HG03064 (cell line): ENCODE measurements at regions not wholly inside any gene's neighbourhood (a gene's known extent, or its start where the extent isn't known, plus 50 kb on each side); places are given as distances from the start of the nearest gene placed in this dataset.
"Not testable (repeated sequence)": the region's sequence is repeated elsewhere in the genome, so short reads cannot be mapped to it uniquely, and the experiment has no call there.

ENCODE experiments used
- ATAC-seq: cut with Tn5 transposase; IDR thresholded peaks from one replicate; pipeline ENCODE4 v1.9.1; 2021; ENCODE audit warnings: low read depth; ENCODE audit not compliant: unreplicated experiment

DNA sequence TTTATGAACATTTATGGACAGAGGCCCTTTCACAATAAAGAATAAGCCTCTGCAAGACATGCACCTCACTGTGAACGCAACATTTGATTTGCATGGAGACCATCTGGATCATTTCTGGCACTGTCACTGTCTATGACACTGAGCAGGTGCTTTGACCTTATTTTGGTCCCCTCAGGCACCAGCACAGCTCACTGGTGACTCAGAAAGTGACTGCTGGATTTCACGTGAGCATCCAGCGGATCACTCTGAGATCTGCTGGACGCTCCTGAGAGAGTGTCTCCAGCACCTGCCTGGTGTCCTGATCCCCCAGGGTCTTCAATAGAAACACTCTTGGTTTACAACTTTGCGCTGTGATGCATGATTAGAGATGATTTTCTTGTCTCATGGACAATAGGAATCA lies 375.7 kb downstream of the TENT5A start:
- ATAC-seq, result no peak

DNA sequence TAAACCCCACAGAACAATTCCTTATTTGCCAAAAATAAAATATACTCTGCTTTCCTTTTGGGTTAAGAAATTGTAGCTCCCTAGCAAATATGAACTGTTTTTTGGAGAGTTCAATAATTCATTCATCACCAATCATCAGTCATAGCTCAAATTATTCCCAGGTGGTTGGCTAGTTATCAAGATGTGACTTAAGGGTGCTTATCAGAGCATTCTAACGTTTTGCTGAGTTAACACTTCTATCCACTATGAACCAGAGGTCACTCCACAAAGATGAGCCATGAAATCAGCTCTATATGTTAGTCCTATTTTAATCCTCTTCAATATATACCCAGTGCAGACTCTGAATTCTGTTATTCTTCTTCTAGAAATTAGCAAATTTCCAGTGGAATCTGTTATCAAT lies 379.1 kb downstream of the TENT5A start:
- ATAC-seq, result no peak

DNA sequence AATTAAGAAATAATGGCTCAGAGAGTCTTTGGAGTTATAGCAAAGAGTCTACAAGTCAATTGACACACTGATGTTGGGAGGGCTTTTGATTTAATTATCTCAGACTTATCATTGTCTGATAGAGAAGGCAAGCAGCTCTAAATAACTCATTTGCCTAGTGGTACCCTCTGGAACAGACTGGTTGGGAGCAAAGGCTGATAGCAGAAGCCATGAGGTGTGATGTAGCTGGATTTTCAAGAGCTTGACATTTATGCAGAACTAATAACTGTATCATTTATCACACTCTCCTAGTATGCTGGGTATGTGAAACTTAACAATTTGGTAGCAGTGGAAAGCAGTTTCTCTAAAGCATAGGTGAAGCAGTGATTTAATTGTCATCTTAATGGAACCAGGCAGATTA lies 380.6 kb downstream of the TENT5A start:
- no peak for ATAC-seq

DNA sequence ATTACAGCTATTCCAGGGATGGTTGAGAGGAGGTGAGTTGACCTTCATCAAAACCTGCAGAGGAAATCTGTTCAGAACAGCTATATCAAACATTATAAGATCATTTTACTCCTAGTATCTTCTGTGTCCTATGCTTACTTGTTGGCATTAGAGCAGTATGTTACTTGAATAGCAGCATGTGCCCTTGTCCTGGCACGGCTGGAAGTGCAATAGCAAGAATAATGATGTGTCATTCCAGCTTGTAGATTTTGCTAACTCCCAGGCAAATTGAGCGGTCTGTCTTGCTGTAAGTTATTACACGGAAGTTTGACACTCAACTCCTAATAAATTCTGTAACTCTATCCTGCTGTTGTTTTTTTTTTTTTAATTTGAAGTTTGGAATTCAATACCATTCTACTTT lies 385.5 kb downstream of the TENT5A start:
- no peak for ATAC-seq

DNA sequence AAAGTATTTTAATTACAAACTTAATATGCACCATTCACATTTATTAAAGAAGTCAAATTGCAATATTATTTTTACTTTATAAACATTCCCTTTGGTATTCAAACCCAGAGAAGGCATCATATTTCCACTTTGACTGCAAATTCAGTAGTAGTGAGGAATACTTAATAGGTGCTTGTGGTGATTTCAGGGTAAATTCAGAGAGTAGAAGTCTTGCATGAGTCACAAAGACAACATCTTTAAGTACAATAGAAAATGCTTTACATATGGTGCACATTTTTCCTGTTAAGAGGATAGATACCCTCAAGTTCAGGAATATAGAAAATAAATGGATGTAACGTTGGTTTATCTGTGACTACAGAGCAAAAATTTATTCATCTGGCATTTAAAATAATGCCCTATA lies 390.2 kb downstream of the TENT5A start:
- ATAC-seq, result no peak

DNA sequence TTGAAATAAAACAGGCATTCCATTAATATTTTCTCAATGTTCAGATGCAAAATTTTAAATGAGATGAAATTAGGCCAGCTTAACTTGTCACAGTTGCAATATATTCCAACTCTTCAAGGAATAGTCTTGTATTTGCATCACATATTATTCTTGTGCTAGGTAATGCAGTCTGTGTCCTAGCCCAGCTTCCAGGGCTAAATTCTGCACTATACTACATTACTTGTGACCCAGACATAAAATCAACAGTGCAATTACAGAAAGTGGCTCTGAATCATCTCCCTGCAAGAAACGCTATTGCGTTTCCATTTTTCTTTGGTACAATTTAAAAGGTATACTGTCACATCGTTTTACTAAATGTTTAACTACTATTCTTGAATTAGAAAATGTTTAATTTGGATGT lies 399.2 kb downstream of the TENT5A start:
- ATAC-seq, result no peak

DNA sequence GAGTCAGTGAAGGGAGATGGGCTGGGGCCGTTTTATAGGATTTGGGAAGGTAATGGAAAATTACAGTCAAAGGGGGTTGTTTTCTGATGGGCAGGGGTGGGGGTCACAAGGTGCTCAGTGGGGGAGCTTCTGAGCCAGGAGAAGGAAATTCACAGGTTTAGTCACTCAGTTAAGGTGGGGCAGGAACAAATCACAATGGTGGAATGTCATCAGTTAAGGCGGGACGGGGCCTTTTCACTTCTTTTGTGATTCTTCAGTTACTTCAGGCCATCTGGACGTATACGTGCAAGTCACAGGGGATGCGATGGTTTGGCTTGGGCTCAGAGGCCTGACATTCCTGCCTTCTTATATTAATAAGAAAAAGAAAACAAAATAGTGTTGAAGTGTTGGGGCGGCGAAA lies 408.5 kb downstream of the TENT5A start:
- not testable (repeated sequence) for ATAC-seq

DNA sequence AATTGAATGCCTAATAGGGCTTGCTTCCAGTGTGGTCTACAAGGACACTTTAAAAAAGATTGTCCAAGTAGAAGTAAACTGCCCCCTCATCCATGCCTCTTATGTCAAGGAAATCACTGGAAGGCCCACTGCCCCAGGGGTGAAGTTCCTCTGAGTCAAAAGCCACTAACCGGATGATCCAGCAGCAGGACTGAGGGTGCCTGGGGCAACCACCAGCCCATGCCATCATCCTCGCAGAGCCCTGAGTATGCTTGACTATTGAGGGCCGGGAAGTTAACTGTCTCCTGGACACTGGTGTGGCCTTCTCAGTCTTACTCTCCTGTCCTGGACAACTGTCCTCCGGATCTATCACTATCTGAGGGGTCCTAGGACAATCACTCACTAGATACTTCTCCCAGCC lies 411.5 kb downstream of the TENT5A start:
- ATAC-seq, result no peak

DNA sequence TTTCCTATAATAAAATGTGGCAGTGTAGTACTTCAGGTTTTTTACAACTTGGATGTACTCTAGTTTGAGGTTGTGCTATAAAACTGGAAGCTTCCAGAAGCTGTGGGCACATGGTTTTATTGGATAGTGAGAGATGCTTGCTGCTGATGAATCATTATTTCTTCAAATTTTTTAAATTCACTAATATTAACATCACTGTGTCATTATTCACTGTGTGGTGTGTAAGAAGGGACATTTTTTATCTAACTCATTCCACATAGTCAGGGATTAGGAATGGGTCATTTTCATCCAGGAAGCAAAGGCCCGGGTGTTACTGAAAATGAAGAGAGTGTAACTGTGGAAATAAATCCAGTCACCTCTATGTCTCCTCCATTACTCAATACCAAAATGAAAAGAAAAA lies 421.0 kb downstream of the TENT5A start:
- no peak for ATAC-seq

DNA sequence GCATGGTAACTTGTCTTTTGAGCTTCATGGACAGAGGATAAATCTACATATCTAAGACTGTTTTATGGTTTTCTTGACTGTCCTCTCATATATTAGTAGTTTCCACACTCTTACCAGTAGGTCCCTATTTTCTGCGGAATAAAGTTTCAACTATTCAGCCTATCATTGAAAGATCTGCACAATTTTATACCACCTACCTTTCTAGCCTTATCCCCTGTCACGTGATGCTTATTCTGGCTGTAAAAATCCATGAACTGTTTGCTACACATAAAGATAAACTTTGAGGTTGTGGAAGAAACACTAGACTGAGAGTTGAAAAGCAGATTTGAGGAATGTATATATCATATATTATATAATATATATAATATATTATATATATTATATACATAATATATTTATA lies 423.8 kb downstream of the TENT5A start:
- ATAC-seq, result no peak

DNA sequence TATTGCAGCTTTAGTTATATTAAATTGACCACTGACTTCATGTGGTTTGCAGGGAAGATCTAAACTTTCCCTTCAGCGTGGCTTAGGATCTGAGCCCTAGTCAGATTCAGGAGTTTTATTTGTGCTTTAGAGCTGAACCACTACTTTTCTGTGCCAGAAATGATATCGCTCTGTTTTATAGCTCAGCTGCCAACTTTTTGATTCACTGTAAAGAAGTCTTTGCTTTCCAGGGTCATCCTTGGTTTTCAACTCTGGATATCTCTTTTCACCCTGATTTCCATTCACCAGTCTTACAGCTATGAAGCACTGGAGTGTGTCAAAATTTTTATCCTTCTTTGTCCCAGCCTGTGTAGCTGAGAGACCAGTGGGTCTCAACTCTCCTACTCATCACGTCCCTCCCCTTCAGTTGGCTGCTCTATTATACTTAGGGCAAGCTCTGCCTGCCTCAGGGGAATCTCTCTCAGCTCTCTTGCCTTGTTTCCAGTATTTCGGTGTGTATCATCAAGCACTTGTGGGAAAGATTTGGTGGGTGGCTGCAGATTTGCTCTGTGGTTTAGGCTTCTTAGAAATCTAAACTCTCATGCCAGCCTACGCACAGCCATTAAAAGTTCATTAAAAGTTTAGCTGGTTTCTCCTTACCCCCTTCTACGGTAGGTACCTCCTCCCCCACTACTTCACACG lies 425.5 kb downstream of the TENT5A start:
- no peak for ATAC-seq

DNA sequence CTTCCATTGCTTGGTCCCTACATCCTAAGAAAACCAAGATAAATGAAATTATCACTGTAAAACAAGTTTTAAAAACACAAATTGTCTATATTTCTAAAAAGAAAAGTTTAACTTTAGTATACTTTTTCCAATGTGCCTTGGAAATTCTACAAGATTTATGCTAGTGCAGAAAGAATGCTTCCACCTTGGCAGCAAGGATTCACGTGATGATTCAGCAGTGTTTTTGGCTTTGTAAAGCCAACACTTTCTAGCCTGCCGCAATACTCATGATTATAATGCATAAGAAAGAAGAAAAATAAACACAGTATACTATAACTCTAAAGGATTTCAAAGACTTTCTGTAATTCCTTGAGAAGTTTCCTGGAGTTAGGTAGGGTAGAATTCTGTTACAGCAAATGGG lies 442.7 kb downstream of the TENT5A start:
- ATAC-seq, result no peak

DNA sequence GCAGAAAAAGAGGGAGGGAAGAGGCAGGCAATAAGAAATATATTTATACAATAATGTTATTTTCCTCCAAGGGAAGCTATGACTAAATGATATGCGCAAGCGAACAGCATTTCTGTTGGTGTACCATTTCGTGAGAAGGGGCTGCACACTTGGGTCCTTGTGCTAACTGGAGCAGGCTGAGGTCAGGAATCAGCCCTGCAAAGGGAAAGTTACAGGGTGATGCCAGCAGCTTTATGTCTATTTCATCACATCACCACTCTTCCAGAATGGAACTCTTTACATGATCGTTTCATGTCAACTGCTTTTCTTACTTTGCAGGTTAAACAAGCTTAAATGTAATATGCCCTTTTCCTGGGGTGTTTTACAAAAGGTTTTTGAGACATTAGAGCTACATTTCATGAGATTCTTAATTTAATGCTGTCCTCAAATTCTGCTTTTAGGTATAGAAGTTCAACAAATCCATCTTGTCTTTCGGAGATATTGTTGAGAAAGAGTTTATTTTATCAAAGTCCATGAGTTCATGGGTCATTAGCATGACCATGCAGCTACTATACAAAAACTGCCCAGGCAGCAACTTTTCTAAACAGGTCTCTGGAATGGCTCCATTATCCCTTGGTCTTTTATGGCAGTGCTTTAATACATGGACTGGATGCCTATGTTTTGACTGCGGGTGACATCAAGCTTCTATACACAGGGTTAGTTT lies 443.8 kb downstream of the TENT5A start:
- ATAC-seq, result no peak

DNA sequence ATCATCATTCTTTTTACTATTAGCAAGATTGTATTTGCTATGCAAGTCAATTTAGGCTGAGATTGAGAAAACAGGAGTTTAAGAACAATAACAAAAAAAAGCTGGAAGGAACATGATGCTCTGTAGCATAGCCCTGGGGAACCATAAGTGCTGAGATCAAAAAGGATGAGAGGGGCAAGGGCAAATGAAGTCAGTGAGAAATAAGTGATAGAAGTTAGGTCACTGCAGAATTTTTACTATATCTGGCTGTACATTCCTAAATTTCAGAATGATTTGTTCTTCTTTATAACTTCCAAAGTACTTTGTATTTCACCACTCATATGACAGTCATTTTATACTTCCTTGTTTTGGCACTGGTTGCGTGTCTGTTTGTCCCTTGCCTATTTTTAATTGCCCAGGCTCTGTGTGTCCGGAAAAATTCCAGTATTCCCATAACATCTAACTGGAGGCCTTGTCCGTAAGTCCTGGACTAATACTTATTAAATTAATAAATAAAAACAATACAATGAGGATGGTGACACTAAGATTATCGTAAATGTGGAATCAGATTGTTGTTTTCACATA lies 444.7 kb downstream of the TENT5A start:
- no peak for ATAC-seq

DNA sequence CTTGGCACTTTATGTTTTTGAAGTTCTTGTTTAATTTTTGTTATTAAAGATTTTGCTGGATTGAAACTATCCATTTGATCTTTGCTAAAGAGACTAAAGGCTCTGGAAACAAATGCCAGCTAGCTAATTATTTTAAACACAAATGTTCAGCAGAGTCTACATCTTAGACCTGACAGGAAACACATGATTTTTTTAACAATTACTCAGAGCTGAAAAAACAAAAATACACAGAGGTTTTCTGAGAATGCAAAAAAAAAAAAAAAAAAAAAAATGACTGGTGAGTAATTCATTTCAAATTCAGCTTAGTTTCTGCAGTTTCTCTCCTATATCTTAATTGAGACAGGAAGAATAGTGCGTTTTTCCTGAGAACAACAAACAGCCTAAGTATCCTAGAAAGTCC lies 448.0 kb downstream of the TENT5A start:
- no peak for ATAC-seq

DNA sequence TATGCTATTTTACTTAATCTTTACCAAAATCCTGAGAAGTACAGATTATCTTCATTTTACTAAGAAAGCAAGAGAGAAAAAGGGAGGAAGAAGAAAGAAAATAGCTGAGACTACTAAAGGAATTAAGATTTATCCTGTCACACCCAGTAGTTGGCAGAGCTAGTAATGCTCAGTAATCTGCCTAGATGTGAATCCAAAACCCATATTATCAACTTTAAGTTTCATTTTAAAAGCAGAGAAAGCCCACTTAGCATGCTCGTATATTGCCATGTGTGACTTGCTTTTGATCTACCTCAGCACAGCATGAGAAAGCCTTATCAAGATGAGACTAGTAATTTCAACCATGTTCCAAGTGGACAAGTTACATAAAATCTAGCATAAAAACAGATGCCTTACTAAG lies 451.5 kb downstream of the TENT5A start:
- ATAC-seq, result no peak

DNA sequence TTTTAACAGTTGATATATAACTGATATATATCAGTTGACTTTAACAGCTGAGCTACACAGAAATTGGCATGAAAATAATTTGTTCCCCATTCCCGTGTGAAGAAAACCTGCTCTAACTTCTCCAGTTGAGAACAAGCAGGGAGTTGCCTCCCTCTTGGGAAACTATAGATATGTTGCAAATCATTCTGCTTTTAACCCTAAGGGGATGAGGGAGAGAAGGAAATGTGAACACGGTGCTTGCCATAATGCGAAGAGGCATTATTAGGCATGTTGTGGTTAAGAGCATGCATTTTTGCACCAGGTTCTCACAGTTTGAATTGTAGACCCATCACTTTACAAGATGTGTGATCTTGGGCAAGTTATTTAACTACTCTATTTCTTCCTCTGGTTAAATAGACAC lies 453.7 kb downstream of the TENT5A start:
- ATAC-seq, result no peak

DNA sequence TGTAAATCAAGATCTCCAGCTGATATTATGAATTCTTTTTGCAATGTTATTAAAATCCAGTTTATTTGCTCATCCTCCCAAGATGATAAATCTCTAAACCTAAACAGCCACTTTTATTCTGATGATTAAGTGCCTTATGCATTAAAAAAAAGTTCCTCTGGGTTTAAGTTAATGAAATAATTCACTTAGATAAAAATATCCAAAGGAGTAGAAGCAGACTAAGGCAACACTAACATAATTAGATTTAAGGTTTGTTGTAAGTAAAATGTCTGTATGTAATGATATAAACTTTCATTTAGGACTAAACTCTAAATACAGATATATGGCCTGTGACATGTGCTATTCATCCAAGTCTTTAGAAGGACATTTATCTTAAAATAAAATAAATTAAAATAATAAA lies 457.2 kb downstream of the TENT5A start:
- ATAC-seq, result no peak

DNA sequence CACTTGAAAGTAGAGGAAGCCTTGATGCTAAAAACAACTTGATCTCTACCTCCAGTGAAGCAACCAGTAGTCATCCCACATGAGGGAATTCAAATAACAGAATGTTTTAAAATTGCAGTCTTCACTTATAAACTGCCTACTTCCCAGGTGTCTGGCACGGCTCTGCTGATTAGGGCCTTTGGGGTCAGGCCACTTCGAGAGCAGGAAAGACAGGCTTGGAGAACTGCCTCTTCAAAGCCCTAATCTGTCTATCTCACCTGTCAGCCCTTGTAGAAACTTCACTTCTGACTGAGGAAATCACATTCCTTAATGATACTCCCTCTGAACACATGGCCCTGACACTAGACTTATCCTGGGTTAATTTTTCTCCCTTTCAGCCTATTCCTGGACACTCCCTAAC lies 458.6 kb downstream of the TENT5A start:
- no peak for ATAC-seq

DNA sequence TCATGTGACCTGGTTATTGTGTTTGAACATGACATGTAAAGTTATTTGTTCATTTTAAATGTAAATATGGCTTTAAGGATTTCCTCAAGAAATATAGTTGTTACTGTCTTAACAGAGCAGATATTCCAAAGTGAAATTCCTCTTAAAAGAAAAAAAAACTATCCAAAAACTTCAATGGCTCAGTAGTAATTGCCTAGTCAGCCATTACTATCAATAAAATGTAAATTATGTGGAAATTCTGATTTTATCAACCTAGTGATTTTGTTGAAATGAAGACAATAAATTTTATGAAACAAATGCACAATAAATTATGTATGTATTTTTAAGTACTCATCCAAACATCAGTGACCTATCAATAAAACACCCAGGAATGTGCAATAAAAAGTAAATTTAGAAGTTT lies 463.3 kb downstream of the TENT5A start:
- ATAC-seq, result no peak

DNA sequence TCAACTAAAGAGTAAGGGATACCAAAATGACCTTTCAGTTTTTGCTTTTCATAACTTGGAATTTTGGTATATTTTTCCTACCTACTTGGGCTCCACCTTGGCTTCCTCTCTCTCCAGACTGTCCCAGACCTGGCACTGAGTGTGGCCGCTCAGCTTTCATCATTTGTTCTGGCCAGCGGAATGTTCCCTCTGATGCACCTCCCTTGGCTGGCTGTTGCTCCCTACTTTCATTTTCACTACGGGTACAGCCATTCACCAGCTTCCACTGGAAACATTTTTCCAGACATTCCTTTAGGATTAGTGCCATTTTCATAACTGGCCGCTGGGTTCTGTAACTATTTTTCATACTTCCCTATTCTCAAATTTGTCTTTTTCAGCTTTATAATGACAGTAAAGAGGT lies 487.4 kb downstream of the TENT5A start:
- no peak for ATAC-seq

DNA sequence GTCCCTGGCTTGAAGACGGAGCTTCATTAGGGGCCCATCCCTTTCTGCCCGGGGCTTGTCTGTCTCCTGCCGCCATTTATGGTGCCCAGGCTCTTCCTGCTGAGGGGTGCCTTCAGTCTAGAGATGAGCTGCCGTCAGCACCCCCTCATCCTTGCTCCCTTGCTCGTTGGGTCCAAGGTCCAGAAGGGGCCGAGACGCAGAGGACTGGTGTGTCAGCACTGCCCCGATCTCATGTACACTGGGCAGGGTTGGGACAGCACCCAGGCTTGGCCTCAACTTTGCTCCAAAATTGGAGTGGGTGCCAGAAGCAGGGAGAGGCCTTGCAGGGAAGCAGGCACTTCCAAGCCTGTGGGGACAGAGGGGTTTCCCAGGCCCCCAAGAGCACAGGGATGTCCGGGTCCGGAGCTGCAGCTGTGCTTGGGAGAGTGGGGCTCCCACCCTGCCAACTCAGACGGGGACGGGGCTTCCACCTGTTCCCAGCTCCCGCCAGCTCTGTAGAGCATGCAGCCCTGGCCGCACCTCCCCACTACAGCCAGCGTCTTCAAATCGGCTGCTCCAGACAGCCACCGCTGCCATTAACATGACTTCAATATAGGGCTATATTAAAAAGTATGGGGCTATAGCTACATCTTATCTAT lies 488.8 kb downstream of the TENT5A start:
- ATAC-seq, result no peak
